NOMO-1 treated with DMSO at 0.1 percent for 48 hours (cell line): ENCODE measurements at regions not wholly inside any gene's neighbourhood (a gene's known extent, or its start where the extent isn't known, plus 50 kb on each side); places are given as distances from the start of the nearest gene placed in this dataset.

Experiments
- DNase-seq: peaks from one replicate; lab custom pipeline; 2025; ENCODE audit not compliant: unreplicated experiment; lab: John Stamatoyannopoulos, UW

- DNase-seq: no peak
These were observed 72.9 kb downstream of the SLC10A2 start for GRCh38 chr13:102993348-102993747.

GRCh38 chr13:102984210-102984609, 82.0 kb downstream of the SLC10A2 start:
- no peak for DNase-seq

- no peak for DNase-seq
These were observed 82.7 kb downstream of the SLC10A2 start for GRCh38 chr13:102983496-102983895.

GRCh38 chr13:102980331-102980982, 85.8 kb downstream of the SLC10A2 start:
- no peak for DNase-seq

GRCh38 chr13:102978168-102978567, 88.0 kb downstream of the SLC10A2 start:
- DNase-seq: no peak

GRCh38 chr13:102977471-102977870, 88.7 kb downstream of the SLC10A2 start:
- no peak for DNase-seq

GRCh38 chr13:102974317-102975087, 91.7 kb downstream of the SLC10A2 start:
- no peak for DNase-seq

- no peak for DNase-seq
These were observed 94.0 kb downstream of the SLC10A2 start for GRCh38 chr13:102972191-102972590.

- no peak for DNase-seq
These were observed 95.7 kb downstream of the SLC10A2 start for GRCh38 chr13:102970542-102970941.

- no peak for DNase-seq
These were observed 97.5 kb downstream of the SLC10A2 start for GRCh38 chr13:102968572-102969228.

- DNase-seq: no peak
These were observed 100.4 kb downstream of the SLC10A2 start for GRCh38 chr13:102965802-102966201.

- DNase-seq: no peak
These were observed 103.8 kb downstream of the SLC10A2 start for GRCh38 chr13:102962430-102962829.

GRCh38 chr13:102960959-102961358, 105.3 kb downstream of the SLC10A2 start:
- DNase-seq: no peak

GRCh38 chr13:102956449-102956848, 109.8 kb downstream of the SLC10A2 start:
- no peak for DNase-seq

GRCh38 chr13:102954350-102954749, 108.5 kb downstream of the ERCC5 start:
- DNase-seq: no peak

GRCh38 chr13:102951808-102952207, 106.0 kb downstream of the ERCC5 start:
- DNase-seq: no peak

- DNase-seq: no peak
These were observed 102.0 kb downstream of the ERCC5 start for GRCh38 chr13:102947745-102948405.

GRCh38 chr13:102945886-102946285, 100.1 kb downstream of the ERCC5 start:
- no peak for DNase-seq

- DNase-seq: no peak
These were observed 99.5 kb downstream of the ERCC5 start for GRCh38 chr13:102945324-102945815.

GRCh38 chr13:102944821-102945220, 99.0 kb downstream of the ERCC5 start:
- DNase-seq: no peak

GRCh38 chr13:102940770-102941169, 94.9 kb downstream of the ERCC5 start:
- DNase-seq: no peak
